ENCODE measurements at regions not wholly inside any gene's neighbourhood (a gene's known extent, or its start where the extent isn't known, plus 50 kb on each side); places are given as distances from the start of the nearest gene placed in this dataset.

DNA sequence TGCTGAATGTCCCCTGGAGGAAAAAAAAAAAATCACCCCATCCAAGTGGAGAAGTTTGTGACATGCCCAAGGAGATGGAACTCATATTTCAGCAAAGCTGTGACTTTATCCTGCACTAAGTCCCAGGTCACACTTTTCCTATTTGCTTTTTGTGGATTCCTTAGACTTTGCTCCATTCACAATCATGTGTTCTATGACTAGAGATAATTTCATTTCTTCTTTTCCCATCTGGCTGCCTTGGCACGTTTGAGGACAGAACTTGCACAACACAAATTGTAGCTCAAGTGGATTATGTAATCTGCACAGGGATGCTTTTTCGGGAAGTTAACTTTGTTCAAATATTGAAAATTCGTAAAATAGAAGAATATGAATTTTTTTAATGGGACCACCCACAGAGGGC lies 100.7 kb upstream of the PTPN1 start:
- DNase-seq = no peak

GRCh38 chr20:50410343-50410742 lies 99.8 kb upstream of the PTPN1 start:
- no peak for DNase-seq

DNA sequence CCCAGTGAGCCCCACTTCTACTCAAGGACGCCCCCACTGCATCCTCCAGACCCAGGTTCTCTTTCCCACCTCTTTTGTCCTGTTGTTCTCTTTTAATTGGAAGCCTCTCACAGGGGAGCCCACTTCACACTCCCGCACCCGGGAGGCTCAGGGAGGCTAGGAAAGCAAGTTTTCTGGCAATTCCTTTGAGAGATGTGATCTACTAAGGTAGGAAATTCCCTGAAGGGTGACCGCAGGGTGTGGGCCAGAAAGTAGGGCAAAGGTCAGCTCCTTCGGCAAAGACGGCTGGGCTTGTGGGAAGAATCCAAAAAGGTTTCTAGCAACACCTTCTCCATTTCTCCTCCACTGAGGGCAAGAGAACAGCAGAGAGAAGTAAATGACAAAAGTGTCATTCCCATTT lies 98.1 kb upstream of the PTPN1 start:
- DNase-seq = no peak

DNA sequence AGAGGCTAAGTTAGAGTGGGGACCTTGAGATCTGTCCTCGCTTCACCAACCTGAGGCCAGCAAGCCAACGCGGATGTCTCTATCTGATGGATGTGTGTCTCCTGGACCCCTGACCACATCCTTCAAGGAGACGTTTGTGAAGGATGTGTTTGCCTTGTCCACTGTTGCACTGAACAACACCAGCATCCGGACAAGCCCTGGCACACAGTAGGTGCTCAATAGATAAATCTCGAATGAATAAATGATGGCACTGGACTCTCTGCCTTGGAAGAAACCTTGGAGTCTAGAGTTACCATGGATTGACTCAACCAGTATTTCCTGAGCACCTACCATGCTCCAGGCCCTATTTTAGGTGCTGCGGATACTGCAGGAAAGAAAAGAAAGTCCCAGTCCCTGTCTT lies 97.7 kb upstream of the PTPN1 start:
- DNase-seq = no peak

- DNase-seq = no peak
Observed at GRCh38 chr20:50413088-50413500, 97.1 kb upstream of the PTPN1 start.

- DNase-seq = no peak
Observed at GRCh38 chr20:50415021-50415515, 95.1 kb upstream of the PTPN1 start.

DNA sequence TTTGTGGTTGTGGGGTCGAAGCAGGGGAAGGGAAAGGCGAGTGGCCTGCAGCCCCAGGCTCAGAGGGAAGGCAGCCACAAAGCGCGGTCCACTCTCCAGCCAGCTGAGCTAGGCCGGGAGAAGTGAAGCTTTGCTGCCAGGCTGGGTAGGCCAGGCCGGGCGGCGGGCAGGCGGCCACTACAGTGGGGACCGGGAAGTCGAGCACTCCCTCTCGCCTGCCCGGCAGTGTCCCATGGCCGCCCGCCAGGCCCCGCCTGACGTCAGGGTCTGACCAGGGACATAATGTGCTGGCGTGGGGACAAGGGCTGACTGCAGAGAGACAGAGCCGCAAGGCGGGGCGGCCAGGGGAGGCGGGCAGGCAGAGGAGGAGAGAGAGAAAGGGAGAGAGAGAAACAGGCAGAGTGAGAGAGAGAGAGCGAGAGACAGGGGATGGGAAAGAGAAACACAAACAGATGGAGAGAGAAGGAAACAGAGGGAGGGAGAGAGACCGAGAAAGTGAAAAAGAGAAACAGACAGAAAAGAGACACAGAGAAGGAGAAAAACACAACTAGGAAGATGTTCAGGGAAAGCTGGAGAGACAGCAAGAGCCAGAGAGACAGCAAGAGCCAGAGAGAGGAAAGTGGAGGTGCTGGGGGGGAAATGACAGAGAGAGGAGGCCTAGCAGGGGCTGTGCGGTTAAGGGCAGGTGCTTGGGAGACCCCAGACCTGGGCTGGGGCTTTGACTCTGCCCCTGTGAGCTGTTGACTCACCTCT lies 94.5 kb upstream of the PTPN1 start:
- DNase-seq = no peak

GRCh38 chr20:50416269-50417022 lies 93.7 kb upstream of the PTPN1 start:
- no peak for DNase-seq

DNA sequence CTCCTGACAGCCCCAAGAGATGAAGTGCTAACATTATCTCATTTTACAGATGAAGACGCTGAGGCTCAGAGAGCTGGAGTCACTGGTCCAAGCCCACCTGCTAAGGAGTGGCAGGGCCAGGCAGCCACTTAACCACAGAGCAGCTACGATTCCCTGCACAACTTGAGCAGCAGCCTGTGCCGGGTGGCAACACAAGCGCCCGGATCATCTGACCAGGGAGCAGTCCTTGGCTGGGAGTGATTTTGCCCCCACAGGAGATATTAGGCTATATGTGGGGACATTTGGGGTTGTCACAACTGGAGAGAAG lies 93.2 kb upstream of the PTPN1 start:
- DNase-seq = no peak

DNA sequence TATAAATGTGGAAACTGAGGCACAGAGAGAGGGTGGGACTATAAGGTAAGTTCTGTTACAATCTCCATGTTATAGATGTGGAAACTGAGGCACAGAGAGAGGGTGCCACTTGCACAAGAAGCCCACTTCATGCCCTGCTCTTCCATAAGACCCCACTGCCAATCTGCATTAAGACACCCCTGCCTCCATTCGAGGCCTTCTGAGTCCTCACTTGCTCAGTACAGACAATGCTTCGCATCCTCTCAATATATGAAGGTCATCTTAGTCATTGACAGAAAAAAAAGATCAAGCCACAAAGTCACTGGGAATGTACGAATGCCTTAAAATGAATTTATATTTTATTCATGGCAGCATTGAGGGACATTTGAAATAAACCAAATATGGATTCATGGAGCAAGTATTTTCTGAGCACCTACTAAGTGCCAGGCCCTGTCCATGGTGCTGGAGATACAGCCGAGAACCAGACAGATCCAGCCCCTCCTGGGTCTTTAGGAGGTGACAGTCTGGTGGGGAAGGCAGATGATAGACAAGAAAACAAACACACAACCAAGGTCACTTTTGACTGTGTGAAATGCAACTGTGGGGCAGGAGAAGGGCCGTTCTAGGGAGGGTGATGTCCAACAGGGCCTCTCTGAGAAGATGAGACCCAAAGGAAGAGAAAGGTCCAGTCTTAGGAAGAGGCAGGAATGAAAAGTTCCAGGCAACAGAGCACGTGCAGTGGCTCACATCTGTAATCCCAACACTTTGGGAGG lies 92.5 kb upstream of the PTPN1 start:
- DNase-seq = no peak

DNA sequence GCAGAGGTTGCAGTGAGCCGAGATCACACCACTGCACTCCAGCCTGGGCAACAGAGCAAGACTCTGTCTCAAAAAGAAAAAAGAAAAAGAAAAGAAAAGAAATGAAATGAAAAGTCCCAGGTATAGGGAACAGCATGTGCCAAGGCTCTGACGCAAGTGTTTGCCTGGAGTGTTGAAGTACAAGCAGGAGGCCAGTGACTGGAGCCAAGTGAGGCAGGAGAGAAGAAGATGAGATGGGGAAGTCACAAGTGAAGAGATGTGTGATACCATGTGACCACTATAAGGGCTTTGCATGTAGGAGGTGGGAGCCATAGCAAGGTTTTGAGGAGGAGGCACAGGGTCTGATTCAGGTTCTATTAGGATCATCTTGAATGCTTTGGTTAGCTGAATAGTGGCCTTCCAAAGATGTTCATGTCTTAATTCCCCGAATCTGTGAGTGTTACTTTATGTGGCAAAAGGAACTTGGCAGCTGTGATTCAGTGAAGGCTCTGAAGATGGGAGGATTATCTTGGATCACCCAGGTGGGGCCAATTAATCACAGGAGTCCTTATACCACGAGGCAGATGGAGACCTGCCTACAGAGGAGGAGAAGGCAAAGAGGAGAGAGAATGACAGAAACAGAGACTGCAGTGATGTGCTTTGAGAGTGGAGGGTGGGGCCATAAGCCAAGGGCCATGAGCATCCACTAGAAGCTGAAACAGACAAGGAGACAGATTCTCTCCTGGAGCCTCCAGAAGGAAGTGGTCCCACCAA lies 91.1 kb upstream of the PTPN1 start:
- no peak for DNase-seq

- DNase-seq = no peak
Observed at GRCh38 chr20:50420380-50420779, 89.8 kb upstream of the PTPN1 start.

DNA sequence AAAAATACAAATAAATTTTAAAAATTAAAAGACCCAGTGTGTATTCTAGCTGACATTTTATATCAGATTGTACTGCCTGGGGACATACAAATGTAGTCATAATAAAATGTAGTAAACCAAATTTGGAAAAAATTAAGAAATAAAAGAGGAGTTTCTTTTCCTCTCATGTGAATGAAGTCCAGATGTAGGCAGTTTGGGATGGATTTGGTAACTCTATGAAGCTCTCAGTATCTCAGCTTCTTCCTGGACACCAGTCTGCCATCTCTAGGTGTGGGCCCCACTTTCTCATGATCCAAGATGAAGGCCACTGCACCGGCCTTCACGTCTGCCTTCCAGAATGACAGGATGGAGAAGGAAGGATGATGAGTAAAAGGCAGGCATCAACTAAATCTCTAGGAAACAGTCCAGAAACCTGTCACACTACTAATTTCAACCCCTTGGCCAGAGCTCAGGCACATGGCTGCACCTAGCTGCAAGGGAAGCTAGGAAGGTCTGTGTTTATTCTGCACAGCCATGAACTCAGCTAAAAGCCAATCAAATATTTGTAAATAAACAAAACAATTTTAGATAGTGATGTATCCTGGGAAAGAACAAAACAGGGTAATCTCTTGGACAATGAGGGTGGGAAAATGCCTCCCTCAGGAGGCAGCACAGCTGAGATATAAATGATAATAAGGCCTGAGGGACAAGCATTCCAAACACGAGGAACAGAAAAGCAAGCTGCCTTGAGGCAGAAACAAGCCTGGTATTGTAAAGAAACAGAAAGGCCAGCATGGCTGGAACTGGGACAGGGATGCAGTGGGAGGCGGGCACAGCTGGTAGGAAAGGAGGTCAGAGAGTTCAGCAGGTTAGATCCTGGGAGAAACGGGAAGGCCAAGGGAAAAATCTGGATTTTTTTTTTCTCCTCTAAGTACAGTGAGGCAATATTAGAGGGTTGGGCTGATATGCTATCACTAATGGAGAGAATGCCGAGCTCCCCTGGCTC lies 88.5 kb upstream of the PTPN1 start:
- no peak for DNase-seq

- DNase-seq = no peak
Observed at GRCh38 chr20:50423758-50424157, 86.4 kb upstream of the PTPN1 start.

DNA sequence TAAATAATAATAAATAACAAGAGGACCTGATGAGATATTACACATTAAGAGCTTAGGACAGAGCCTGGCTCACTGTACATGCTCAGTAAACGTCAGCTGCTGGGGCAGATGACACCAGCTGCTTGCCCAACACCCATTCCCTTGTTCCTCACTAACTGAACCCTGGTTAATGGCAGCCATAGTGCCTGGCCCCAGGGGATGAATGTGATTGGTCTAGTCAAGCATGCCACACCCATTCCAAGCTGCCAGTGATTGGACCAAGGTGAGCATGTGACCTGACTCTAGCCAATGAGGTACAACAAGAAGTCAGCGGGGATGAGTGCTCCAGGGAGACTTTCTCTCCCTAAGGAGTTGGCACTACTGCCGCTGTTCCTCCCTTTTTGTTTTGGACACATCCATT lies 85.1 kb upstream of the PTPN1 start:
- no peak for DNase-seq

- no peak for DNase-seq
Observed at GRCh38 chr20:50426866-50427718, 83.1 kb upstream of the PTPN1 start.

- DNase-seq = no peak
Observed at GRCh38 chr20:50427719-50428083, 82.5 kb upstream of the PTPN1 start.

- no peak for DNase-seq
Observed at GRCh38 chr20:50428097-50428828, 81.9 kb upstream of the PTPN1 start.

DNA sequence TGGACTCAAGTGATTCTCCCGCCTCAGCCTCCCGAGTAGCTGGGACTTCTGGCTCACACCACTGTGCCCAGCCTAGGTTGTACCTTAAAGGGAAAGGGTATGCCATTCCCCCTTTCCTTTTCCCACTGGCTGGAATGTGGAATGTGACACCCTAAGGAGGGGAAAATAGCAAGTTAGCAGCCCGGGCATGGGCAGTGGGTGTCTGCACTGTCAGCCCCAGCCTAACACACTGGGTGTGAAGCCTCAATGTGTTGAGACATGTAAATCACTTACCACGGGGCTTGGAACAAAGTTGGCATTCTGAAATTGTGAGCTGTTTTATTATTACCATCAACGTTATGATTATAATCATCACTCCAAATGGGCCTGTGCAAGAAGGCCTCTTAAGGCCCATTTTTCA lies 80.8 kb upstream of the PTPN1 start:
- no peak for DNase-seq

- DNase-seq = no peak
Observed at GRCh38 chr20:50431066-50431450, 79.1 kb upstream of the PTPN1 start.

All from GDM1 (cell line).